ENCODE measurements at regions not wholly inside any gene's neighbourhood (a gene's known extent, or its start where the extent isn't known, plus 50 kb on each side); places are given as distances from the start of the nearest gene placed in this dataset.

DNA sequence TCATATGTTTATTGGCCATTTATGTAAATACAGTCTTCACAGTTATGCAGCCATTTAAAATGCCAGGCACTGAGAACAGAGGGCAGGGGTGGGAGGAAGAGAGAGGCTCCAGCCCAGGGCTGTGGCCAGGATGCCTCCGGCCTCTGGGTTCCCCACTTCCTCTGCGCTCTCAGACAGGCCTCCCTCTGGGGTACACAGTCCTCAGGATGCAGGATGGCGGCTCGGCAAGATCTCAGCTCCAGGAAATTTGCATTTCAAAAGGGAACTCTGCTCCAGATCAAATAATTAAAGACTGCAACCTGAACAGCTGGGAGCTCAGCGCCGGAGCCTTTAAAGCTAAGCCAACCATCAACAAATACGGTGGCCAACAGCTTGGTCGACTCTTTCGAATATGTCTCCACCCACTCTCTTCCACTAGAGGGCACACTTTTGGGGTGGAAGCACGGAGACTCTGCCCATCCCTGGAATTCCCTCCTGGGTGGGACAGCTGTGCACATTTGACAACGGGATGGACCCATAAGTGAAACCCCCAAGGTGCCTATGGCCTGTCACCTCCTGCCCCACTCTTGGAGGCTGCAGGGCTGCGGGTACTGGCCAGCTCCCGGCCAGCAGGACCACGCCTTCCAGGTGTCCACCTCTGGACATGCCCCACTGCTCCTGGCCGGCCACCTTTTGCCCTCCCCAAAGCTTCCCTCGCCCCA is 1044.7 kb downstream of the BRD1 start:
- TF ChIP-seq, protein P1, sequence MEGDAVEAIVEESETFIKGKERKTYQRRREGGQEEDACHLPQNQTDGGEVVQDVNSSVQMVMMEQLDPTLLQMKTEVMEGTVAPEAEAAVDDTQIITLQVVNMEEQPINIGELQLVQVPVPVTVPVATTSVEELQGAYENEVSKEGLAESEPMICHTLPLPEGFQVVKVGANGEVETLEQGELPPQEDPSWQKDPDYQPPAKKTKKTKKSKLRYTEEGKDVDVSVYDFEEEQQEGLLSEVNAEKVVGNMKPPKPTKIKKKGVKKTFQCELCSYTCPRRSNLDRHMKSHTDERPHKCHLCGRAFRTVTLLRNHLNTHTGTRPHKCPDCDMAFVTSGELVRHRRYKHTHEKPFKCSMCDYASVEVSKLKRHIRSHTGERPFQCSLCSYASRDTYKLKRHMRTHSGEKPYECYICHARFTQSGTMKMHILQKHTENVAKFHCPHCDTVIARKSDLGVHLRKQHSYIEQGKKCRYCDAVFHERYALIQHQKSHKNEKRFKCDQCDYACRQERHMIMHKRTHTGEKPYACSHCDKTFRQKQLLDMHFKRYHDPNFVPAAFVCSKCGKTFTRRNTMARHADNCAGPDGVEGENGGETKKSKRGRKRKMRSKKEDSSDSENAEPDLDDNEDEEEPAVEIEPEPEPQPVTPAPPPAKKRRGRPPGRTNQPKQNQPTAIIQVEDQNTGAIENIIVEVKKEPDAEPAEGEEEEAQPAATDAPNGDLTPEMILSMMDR (conservative IDR thresholded peaks at IDR 0.05; ENCODE audit: low read depth in 2 of 2) = no peak
- TF ChIP-seq POLR2AphosphoS5 (IDR thresholded peaks at IDR 0.05; ENCODE audit: low read depth) = no peak
- no peak for TF ChIP-seq JUNB (IDR thresholded peaks at IDR 0.05; ENCODE audit: unreplicated experiment)
- TF ChIP-seq, protein P2, sequence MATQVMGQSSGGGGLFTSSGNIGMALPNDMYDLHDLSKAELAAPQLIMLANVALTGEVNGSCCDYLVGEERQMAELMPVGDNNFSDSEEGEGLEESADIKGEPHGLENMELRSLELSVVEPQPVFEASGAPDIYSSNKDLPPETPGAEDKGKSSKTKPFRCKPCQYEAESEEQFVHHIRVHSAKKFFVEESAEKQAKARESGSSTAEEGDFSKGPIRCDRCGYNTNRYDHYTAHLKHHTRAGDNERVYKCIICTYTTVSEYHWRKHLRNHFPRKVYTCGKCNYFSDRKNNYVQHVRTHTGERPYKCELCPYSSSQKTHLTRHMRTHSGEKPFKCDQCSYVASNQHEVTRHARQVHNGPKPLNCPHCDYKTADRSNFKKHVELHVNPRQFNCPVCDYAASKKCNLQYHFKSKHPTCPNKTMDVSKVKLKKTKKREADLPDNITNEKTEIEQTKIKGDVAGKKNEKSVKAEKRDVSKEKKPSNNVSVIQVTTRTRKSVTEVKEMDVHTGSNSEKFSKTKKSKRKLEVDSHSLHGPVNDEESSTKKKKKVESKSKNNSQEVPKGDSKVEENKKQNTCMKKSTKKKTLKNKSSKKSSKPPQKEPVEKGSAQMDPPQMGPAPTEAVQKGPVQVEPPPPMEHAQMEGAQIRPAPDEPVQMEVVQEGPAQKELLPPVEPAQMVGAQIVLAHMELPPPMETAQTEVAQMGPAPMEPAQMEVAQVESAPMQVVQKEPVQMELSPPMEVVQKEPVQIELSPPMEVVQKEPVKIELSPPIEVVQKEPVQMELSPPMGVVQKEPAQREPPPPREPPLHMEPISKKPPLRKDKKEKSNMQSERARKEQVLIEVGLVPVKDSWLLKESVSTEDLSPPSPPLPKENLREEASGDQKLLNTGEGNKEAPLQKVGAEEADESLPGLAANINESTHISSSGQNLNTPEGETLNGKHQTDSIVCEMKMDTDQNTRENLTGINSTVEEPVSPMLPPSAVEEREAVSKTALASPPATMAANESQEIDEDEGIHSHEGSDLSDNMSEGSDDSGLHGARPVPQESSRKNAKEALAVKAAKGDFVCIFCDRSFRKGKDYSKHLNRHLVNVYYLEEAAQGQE (IDR thresholded peaks at IDR 0.05; ENCODE audit: unreplicated experiment) = no peak
- TF ChIP-seq EZH2 (IDR thresholded peaks at IDR 0.05; ENCODE audit: low read depth, unreplicated experiment) = no peak

Measured in GM23338 (cell line).